ENCODE measurements at regions not wholly inside any gene's neighbourhood (a gene's known extent, or its start where the extent isn't known, plus 50 kb on each side); places are given as distances from the start of the nearest gene placed in this dataset.
"Not testable (repeated sequence)": the region's sequence is repeated elsewhere in the genome, so short reads cannot be mapped to it uniquely, and the experiment has no call there.

GRCh38 chr7:67373389-67373788, 376.8 kb downstream of the TYW1 start:
- not testable (repeated sequence) for H3K4me3 ChIP-seq (ENCODE audit: low read length); H3K36me3 ChIP-seq (ENCODE audit: insufficient read depth, low read length); H2AFZ ChIP-seq (ENCODE audit: low read depth, low read length); H3K4me1 ChIP-seq (ENCODE audit: insufficient read depth, low read length); H3K9me3 ChIP-seq (ENCODE audit: low read length); H3K27me3 ChIP-seq (ENCODE audit: insufficient read depth, low read length)

- no peak overlapping the region for H2AFZ ChIP-seq (ENCODE audit: low read depth, low read length)
- no peaks in the 10 kb centered on the region for H3K4me1 ChIP-seq (ENCODE audit: insufficient read depth, low read length)
- H3K9me3 ChIP-seq (ENCODE audit: low read length) = no peaks in the 10 kb centered on the region
- H3K27me3 ChIP-seq (ENCODE audit: insufficient read depth, low read length) = no peaks in the 10 kb centered on the region
- H3K36me3 ChIP-seq (ENCODE audit: insufficient read depth, low read length) = no peaks in the 10 kb centered on the region
- H3K4me3 ChIP-seq (ENCODE audit: low read length) = no peak overlapping the region
These were observed 378.8 kb downstream of the TYW1 start for GRCh38 chr7:67375427-67375826.

DNA sequence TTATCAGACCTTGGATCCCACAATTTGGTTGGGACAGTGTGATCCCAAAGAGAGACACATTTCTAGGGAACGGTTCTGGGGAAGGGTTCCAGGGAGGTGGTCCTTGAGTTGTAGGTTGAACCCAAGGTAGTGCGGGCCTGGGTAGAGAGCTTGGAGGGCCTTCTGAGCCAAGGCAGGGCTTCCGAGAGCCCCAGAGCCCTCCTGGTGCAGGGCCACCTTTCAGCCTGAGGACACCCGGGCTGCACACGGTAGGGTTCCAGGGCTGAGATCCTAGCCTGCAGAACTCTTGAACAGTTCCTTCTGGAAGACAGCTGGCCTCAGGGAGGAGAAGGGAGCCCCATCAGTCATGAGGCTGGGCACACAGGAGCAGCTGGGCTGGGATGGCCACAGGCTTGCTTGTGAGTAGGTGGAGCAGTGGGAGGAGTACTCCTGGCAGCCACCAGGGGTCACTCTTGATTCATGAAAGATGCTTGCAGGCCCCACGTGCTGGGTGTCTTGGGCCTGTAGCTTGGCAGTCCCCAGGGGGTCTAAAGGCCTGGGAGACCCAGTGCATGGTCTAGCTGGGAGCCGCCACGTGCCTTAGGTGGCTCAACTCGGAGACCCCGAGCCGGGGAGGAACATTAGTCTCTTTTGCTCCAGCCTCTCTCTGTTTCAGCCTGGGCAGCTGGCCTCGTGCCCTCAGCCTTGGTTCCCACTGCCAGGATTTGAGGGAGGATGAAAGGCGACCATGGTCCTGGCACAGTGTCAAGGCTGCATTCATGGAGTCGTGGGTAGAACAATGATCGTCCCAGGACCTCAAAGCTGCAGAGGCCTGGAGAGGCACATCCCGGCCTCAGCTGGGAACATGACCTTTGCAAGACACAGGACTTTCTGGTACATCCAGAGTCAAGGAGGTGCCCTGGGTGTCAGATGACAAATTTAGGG, 381.6 kb downstream of the TYW1 start:
- H3K4me3 ChIP-seq (ENCODE audit: low read length) = no peak overlapping the region
- H3K27me3 ChIP-seq (ENCODE audit: insufficient read depth, low read length) = no peaks in the 10 kb centered on the region
- H3K36me3 ChIP-seq (ENCODE audit: insufficient read depth, low read length) = no peaks in the 10 kb centered on the region
- no peaks in the 10 kb centered on the region for H3K9me3 ChIP-seq (ENCODE audit: low read length)
- no peak overlapping the region for H2AFZ ChIP-seq (ENCODE audit: low read depth, low read length)
- H3K4me1 ChIP-seq (ENCODE audit: insufficient read depth, low read length) = no peaks in the 10 kb centered on the region

GRCh38 chr7:67380326-67380725, 383.7 kb downstream of the TYW1 start:
- Histone ChIP-seq H3K27me3 (ENCODE audit: insufficient read depth, low read length) (no peaks in the 10 kb centered on the region), H3K36me3 (ENCODE audit: insufficient read depth, low read length) (no peaks in the 10 kb centered on the region), H2AFZ (ENCODE audit: low read depth, low read length) (no peak overlapping the region), H3K9me3 (ENCODE audit: low read length) (no peaks in the 10 kb centered on the region), H3K4me1 (ENCODE audit: insufficient read depth, low read length) (no peaks in the 10 kb centered on the region), H3K4me3 (ENCODE audit: low read length) (no peak overlapping the region)

GRCh38 chr7:67380858-67381257, 384.2 kb downstream of the TYW1 start:
- Histone ChIP-seq H3K4me1 (ENCODE audit: insufficient read depth, low read length) (no peaks in the 10 kb centered on the region), H3K9me3 (ENCODE audit: low read length) (no peaks in the 10 kb centered on the region), H3K36me3 (ENCODE audit: insufficient read depth, low read length) (no peaks in the 10 kb centered on the region)

GRCh38 chr7:67387851-67388250, 391.2 kb downstream of the TYW1 start:
- Histone ChIP-seq H3K4me1 (ENCODE audit: insufficient read depth, low read length) (no peaks in the 10 kb centered on the region), H2AFZ (ENCODE audit: low read depth, low read length) (no peak overlapping the region), H3K36me3 (ENCODE audit: insufficient read depth, low read length) (no peaks in the 10 kb centered on the region), H3K27me3 (ENCODE audit: insufficient read depth, low read length) (no peaks in the 10 kb centered on the region), H3K9me3 (ENCODE audit: low read length) (no peaks in the 10 kb centered on the region), H3K4me3 (ENCODE audit: low read length) (no peak overlapping the region)

More at GRCh38 chr7:67380858-67381257, 384.2 kb downstream of the TYW1 start:
- no peak overlapping the region for H3K4me3 ChIP-seq (ENCODE audit: low read length)
- no peaks in the 10 kb centered on the region for H3K27me3 ChIP-seq (ENCODE audit: insufficient read depth, low read length)
- H2AFZ ChIP-seq (ENCODE audit: low read depth, low read length) = no peak overlapping the region

DNA sequence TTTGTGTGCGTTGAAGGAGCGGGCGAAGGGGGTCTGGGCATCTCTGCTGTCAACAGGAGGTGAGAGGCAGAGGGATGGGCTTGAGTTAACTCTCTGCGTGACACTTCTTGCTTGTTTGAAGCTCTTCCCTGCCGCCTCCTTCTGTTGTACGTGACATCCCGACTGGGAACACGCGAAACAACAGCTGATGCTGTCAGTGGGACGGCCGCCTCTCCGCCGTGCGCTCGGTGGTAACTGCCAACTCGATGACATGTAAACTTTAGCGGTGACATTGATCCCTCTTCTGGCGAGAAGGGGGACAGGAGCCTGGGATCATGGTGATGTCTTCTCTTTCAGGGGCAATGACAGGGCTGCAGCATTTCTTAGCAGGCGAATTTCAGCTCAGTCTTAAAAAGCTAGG, 394.5 kb downstream of the TYW1 start:
- H2AFZ ChIP-seq (ENCODE audit: low read depth, low read length) = no peak overlapping the region
- H3K4me1 ChIP-seq (ENCODE audit: insufficient read depth, low read length) = no peaks in the 10 kb centered on the region
- no peaks in the 10 kb centered on the region for H3K36me3 ChIP-seq (ENCODE audit: insufficient read depth, low read length)
- H3K9me3 ChIP-seq (ENCODE audit: low read length) = no peaks in the 10 kb centered on the region
- no peaks in the 10 kb centered on the region for H3K27me3 ChIP-seq (ENCODE audit: insufficient read depth, low read length)
- H3K4me3 ChIP-seq (ENCODE audit: low read length) = no peak overlapping the region

DNA sequence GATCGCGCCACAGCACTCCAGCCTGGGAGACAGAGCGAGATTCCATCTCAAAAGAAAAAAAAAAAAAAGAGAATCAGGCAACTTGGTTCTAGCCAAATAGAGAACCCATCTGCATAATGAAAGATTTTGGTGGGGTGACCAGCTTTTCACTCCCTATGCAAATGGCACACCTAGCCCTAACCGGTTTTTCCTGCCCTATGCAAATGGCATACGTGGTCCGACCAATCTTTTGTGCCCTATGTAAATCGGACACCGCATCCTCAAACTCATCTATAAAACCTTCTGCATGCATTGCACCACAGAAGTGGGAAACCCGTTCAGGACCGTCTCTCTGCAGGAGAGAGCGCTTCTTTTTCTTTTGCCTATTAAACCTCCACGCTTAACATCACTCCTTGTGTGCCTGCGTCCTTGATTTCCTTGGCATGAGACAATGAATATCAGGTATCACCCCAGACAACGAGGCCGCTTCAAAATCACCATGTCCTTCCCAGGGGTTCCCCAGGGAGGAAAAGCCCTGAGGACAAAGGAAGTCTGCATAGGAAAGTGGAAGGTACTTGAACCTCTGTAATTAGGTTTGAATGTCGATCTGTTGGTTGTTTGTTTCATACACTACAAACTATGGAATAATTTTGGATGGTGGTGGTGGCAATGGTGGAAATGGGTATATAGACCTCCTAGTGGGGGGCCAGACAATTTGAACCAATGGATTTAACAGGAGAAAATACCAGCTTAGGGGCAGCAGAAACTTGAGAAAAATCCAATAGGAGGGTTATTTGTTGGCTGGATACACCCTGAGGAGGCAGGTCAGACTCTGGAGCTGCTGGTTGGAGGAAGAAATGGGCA, 396.2 kb downstream of the TYW1 start:
- Histone ChIP-seq H3K27me3 (ENCODE audit: insufficient read depth, low read length) (no peaks in the 10 kb centered on the region), H3K4me1 (ENCODE audit: insufficient read depth, low read length) (no peaks in the 10 kb centered on the region), H3K9me3 (ENCODE audit: low read length) (no peaks in the 10 kb centered on the region), H3K36me3 (ENCODE audit: insufficient read depth, low read length) (no peaks in the 10 kb centered on the region), H3K4me3 (ENCODE audit: low read length) (no peak overlapping the region), H2AFZ (ENCODE audit: low read depth, low read length) (no peak overlapping the region)

DNA sequence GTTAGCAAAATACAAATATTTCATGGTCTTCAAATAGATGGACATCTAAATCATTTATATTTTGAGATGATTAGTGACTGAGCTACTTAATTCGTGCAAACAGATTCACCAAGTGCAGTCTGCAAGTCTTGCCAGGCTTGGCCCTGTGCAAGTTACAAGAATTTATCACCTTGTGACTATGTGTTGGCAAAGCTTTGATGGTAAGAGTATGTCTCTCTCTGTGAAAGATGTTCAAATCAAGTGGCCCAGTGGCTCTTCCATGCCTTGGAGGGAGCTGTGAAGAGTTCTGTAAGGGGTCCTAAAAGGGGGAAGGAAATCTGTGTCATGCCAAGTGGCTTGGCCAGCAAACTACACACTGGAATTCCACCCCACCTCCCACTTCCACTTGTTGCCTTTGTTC, 397.3 kb downstream of the TYW1 start:
- no peak overlapping the region for H2AFZ ChIP-seq (ENCODE audit: low read depth, low read length)
- H3K4me3 ChIP-seq (ENCODE audit: low read length) = no peak overlapping the region
- H3K27me3 ChIP-seq (ENCODE audit: insufficient read depth, low read length) = no peaks in the 10 kb centered on the region
- H3K36me3 ChIP-seq (ENCODE audit: insufficient read depth, low read length) = no peaks in the 10 kb centered on the region
- H3K9me3 ChIP-seq (ENCODE audit: low read length) = no peaks in the 10 kb centered on the region
- H3K4me1 ChIP-seq (ENCODE audit: insufficient read depth, low read length) = no peaks in the 10 kb centered on the region

GRCh38 chr7:67398916-67399315, 402.3 kb downstream of the TYW1 start:
- H3K36me3 ChIP-seq (ENCODE audit: insufficient read depth, low read length) = no peaks in the 10 kb centered on the region
- H3K4me3 ChIP-seq (ENCODE audit: low read length) = no peak overlapping the region
- no peaks in the 10 kb centered on the region for H3K4me1 ChIP-seq (ENCODE audit: insufficient read depth, low read length)
- no peaks in the 10 kb centered on the region for H3K27me3 ChIP-seq (ENCODE audit: insufficient read depth, low read length)
- H2AFZ ChIP-seq (ENCODE audit: low read depth, low read length) = no peak overlapping the region
- no peaks in the 10 kb centered on the region for H3K9me3 ChIP-seq (ENCODE audit: low read length)

DNA sequence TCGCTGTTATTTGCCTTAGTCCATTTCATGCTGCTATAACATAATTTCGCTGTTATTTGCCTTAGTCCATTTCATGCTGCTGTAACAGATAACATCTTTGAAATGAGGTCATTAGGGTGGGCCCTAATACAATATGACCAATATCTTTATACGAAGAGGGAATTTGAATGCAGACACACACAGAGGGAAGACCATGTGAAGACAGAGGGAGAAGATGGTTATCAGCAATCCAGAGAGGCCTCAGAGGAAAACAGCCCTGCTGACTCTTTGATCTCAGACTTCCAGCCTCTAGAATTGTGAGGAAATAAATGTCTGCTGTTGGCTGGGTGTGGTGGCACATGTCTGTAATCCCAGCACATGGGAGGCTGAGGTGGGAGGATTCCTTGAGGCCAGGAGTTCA, 404.9 kb downstream of the TYW1 start:
- Histone ChIP-seq H3K36me3 (ENCODE audit: insufficient read depth, low read length) (no peaks in the 10 kb centered on the region), H2AFZ (ENCODE audit: low read depth, low read length) (no peak overlapping the region), H3K27me3 (ENCODE audit: insufficient read depth, low read length) (no peaks in the 10 kb centered on the region), H3K4me1 (ENCODE audit: insufficient read depth, low read length) (no peaks in the 10 kb centered on the region), H3K9me3 (ENCODE audit: low read length) (no peaks in the 10 kb centered on the region), H3K4me3 (ENCODE audit: low read length) (no peak overlapping the region)

GRCh38 chr7:67402280-67402679, 405.6 kb downstream of the TYW1 start:
- Histone ChIP-seq H3K9me3 (ENCODE audit: low read length) (no peaks in the 10 kb centered on the region), H2AFZ (ENCODE audit: low read depth, low read length) (no peak overlapping the region), H3K4me1 (ENCODE audit: insufficient read depth, low read length) (no peaks in the 10 kb centered on the region), H3K4me3 (ENCODE audit: low read length) (no peak overlapping the region), H3K27me3 (ENCODE audit: insufficient read depth, low read length) (no peaks in the 10 kb centered on the region), H3K36me3 (ENCODE audit: insufficient read depth, low read length) (no peaks in the 10 kb centered on the region)

DNA sequence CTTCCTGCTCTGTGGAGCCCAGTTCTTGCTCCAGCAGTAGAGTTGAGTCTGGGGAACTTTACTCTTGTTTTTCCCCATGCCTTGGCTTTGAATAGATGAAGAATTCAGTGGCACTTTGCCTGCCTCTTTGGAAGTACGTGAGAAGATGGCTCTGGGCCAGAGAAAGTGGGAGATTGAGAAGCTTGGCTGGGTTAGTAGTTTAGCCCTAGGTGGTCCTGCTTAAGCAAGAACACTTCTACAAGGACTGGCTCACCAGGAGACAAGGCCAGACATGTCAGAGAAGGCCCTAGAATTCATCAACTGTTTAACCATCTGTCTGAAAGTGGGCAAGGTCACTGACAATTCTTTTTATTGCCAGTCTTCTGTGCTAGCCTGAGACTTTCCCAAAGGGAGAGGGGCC, 410.3 kb downstream of the TYW1 start:
- H3K4me3 ChIP-seq (ENCODE audit: low read length) = no peak overlapping the region
- no peaks in the 10 kb centered on the region for H3K36me3 ChIP-seq (ENCODE audit: insufficient read depth, low read length)
- no peaks in the 10 kb centered on the region for H3K4me1 ChIP-seq (ENCODE audit: insufficient read depth, low read length)
- H2AFZ ChIP-seq (ENCODE audit: low read depth, low read length) = no peak overlapping the region
- no peaks in the 10 kb centered on the region for H3K9me3 ChIP-seq (ENCODE audit: low read length)
- no peaks in the 10 kb centered on the region for H3K27me3 ChIP-seq (ENCODE audit: insufficient read depth, low read length)
